Left ventricle myocardium inferior (tissue), 1 donor: ENCODE measurements at regions not wholly inside any gene's neighbourhood (a gene's known extent, or its start where the extent isn't known, plus 50 kb on each side); places are given as distances from the start of the nearest gene placed in this dataset.

ENCODE experiments used
- DNase-seq: peaks from one replicate; pipeline ENCODE4 v3.0.0-alpha.2; 2020
- H3K27ac ChIP-seq: fragments of 200-600 bp; replicated peaks from 2 replicates; pipeline ENCODE4 v1.8.0; 2021
- H3K27me3 ChIP-seq: fragments of 200-600 bp; 2 replicates; pipeline ENCODE4 v1.8.0; 2021; ENCODE audit warnings: low read depth
- H3K36me3 ChIP-seq: fragments of 200-600 bp; 2 replicates; pipeline ENCODE4 v1.8.0; 2021
- H3K4me1 ChIP-seq: fragments of 200-600 bp; 2 replicates; pipeline ENCODE4 v1.8.0; 2021
- H3K4me3 ChIP-seq: fragments of 200-600 bp; 2 replicates; pipeline ENCODE4 v1.8.0; 2021; ENCODE audit warnings: mild to moderate bottlenecking, moderate library complexity
- H3K9me3 ChIP-seq: fragments of 200-600 bp; replicated peaks from 2 replicates; pipeline ENCODE4 v1.8.0; 2021
- CTCF ChIP-seq: fragments of 200-600 bp; IDR thresholded peaks from 2 replicates; pipeline ENCODE4 v1.8.0; 2021; ENCODE audit warnings: antibody characterized with exemption, mild to moderate bottlenecking, borderline replicate concordance
- intact Hi-C: fragments of 100-400 bp; cut with micrococcal nuclease; formaldehyde crosslinking; loops from one replicate; pipeline ENCODE4 v1.11.0; 2022
- donor health status: DM: no; HTN: yes; CAD: no; lungs with severe emphysema.

- H3K9me3 ChIP-seq, result no peaks in the 10 kb centered on the region
- no peak for TF ChIP-seq CTCF
- no peak overlapping the region for H3K27ac ChIP-seq
- H3K4me3 ChIP-seq, result no peak overlapping the region
- intact Hi-C loops, result no loop called here
- H3K4me1 ChIP-seq, result no peaks in the 10 kb centered on the region
- no peak for DNase-seq
- no peaks in the 10 kb centered on the region for H3K36me3 ChIP-seq
- H3K27me3 ChIP-seq, result no peaks in the 10 kb centered on the region
These were observed 774.7 kb downstream of the C12orf50 start for GRCh38 chr12:87254381-87255030.

- Histone ChIP-seq H3K27ac (no peak overlapping the region), H3K9me3 (no peaks in the 10 kb centered on the region), H3K36me3 (no peaks in the 10 kb centered on the region), H3K4me3 (no peak overlapping the region), H3K4me1 (no peaks in the 10 kb centered on the region), H3K27me3 (no peaks in the 10 kb centered on the region)
- intact Hi-C loops, result no loop called here
- DNase-seq, result no peak
- TF ChIP-seq CTCF, result no peak
These were observed 776.0 kb downstream of the C12orf50 start for GRCh38 chr12:87253157-87253556.

- Histone ChIP-seq H3K36me3 (no peaks in the 10 kb centered on the region), H3K4me3 (no peak overlapping the region), H3K27ac (no peak overlapping the region), H3K9me3 (no peaks in the 10 kb centered on the region), H3K27me3 (no peaks in the 10 kb centered on the region), H3K4me1 (no peaks in the 10 kb centered on the region)
- no peak for DNase-seq
- no peak for TF ChIP-seq CTCF
- intact Hi-C loops, result no loop called here
These were observed 782.5 kb downstream of the C12orf50 start for GRCh38 chr12:87246726-87247125.

GRCh38 chr12:87238466-87238865, 790.7 kb downstream of the C12orf50 start:
- H3K4me3 ChIP-seq, result no peak overlapping the region
- TF ChIP-seq CTCF, result no peak
- H3K27me3 ChIP-seq, result no peaks in the 10 kb centered on the region
- no peaks in the 10 kb centered on the region for H3K36me3 ChIP-seq
- no peaks in the 10 kb centered on the region for H3K4me1 ChIP-seq
- DNase-seq, result no peak
- no peak overlapping the region for H3K27ac ChIP-seq
- no peaks in the 10 kb centered on the region for H3K9me3 ChIP-seq
- intact Hi-C loops, result no loop called here

GRCh38 chr12:87234898-87235297, 794.3 kb downstream of the C12orf50 start:
- Histone ChIP-seq H3K36me3 (no peaks in the 10 kb centered on the region), H3K27ac (no peak overlapping the region), H3K9me3 (no peaks in the 10 kb centered on the region), H3K27me3 (no peaks in the 10 kb centered on the region), H3K4me1 (no peaks in the 10 kb centered on the region), H3K4me3 (no peak overlapping the region)
- TF ChIP-seq CTCF, result no peak
- intact Hi-C loops, result no loop called here
- no peak for DNase-seq
